ENCODE measurements at regions not wholly inside any gene's neighbourhood (a gene's known extent, or its start where the extent isn't known, plus 50 kb on each side); places are given as distances from the start of the nearest gene placed in this dataset.

DNA sequence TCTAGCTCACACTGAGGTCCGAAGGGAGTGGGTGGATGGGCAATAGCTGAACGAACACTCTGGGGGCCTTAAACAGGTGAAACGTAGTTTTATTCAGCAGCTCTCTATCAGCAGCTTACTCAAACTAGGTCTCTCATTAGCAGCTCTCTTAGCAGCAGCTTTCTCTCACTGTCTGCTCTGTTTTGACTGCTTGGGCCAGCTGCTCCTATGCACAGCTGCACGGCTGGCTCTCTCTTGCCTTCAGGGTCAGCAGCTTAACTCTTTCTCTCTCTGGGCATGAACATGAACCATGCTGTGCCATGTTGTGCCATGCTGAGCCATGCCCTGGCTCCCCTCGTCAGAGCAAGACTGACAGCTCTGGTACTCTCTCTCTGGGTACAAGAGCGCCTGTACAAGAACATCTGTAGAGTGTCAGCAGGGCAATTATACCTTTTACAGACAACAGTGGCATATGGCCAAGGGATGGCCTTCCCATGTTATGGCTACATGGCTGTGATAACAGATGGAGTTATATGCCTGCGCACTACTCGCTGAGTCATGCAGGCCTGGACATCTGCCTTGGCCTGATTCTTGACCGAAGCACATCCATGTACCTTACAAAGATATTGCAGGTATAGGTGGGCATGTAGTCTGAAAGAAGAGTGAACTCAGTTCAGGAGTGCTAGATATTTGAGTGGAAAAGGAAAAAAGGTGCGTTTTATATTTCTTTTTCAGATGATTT lies 152.4 kb downstream of the LEPR start:
- TF ChIP-seq POLR2A (IDR thresholded peaks at IDR 0.05) (no peak), POLR2AphosphoS5 (IDR thresholded peaks at IDR 0.05) (no peak)
- TF ChIP-seq, protein P1, sequence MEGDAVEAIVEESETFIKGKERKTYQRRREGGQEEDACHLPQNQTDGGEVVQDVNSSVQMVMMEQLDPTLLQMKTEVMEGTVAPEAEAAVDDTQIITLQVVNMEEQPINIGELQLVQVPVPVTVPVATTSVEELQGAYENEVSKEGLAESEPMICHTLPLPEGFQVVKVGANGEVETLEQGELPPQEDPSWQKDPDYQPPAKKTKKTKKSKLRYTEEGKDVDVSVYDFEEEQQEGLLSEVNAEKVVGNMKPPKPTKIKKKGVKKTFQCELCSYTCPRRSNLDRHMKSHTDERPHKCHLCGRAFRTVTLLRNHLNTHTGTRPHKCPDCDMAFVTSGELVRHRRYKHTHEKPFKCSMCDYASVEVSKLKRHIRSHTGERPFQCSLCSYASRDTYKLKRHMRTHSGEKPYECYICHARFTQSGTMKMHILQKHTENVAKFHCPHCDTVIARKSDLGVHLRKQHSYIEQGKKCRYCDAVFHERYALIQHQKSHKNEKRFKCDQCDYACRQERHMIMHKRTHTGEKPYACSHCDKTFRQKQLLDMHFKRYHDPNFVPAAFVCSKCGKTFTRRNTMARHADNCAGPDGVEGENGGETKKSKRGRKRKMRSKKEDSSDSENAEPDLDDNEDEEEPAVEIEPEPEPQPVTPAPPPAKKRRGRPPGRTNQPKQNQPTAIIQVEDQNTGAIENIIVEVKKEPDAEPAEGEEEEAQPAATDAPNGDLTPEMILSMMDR (IDR thresholded peaks at IDR 0.05) = no peak

All from prostate gland (tissue), 2 donors.